Cerebellar cortex (tissue), 1 donor: ENCODE measurements at regions not wholly inside any gene's neighbourhood (a gene's known extent, or its start where the extent isn't known, plus 50 kb on each side); places are given as distances from the start of the nearest gene placed in this dataset.
"Not testable (repeated sequence)": the region's sequence is repeated elsewhere in the genome, so short reads cannot be mapped to it uniquely, and the experiment has no call there.

ENCODE experiments used
- DNase-seq: peaks from one replicate; pipeline ENCODE4 v3.0.0-alpha.2; 2015; ENCODE audit warnings: low spot score

DNA sequence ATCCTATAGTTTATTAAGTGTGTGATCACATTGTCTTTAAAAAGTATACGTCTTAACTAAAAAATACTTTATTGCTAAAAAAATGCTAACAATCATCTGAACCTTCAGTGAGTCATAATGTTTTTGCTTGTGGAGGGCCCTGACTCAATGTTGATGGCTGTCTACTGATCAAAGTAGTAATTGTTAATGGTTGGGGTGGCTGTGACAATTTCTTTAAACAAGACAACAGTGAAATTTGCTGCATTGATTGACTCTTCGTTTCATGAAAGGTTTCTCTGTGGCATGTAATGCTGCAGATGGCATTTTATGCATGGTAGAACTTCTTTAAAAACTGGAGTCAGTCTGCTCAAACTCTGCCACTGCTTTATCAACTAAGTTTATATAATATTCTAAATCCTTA, 101.4 kb upstream of the IL15 start:
- DNase-seq = no peak

DNA sequence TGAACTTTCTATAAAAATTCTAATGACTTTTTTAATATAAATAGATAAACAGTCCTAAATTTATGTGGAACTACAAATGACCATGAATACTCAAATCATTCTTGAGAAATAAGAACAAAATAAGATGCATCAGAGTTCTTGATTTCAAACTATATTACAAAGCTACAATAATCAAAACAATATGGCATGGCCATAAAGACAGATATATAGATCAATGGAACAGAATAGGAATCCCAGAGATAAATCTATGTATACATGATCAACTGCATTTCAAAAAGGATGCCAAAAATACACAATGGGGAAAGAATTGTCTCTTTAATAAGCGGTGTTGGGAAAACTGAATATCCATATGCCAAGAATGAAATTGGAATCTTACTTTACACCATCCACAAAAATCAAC, 98.4 kb upstream of the IL15 start:
- DNase-seq = no peak

DNA sequence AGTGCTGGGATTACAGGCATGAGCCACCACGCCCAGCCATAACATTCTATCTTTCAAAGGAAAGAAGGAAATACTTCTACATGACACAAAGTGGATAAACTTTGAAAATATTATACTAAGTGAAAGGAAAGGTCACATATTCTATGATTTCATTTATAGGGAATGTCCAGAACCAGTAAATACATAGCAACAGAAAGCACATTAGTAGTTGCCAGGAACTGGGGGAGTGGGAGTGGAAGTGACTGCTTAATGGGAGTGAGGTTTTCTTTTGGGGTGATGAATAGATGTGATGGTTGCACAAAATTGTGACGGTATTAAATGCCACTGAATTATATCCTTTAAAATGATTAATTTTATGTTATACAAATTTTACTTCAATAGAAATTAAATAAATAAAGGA, 95.7 kb upstream of the IL15 start:
- DNase-seq = no peak

DNA sequence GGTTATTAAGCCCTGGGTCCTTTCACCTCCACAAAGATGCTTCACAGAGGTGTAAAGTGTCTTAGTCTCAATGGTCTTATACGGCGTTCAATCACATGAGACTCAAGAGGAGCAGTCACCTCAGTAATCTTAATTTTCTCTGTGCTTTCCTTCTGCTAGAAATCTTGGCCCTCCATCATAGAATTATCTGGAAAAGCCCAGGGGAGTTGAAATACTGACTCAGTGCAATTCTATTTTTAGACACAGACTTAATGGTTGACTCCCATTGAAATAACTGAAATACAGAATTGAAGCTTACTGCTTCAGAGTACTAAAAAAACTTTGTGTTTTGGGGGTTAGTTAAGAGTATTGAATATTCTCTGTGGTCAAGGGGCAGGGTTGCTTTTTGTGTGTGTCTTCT, 94.5 kb upstream of the IL15 start:
- DNase-seq = no peak

DNA sequence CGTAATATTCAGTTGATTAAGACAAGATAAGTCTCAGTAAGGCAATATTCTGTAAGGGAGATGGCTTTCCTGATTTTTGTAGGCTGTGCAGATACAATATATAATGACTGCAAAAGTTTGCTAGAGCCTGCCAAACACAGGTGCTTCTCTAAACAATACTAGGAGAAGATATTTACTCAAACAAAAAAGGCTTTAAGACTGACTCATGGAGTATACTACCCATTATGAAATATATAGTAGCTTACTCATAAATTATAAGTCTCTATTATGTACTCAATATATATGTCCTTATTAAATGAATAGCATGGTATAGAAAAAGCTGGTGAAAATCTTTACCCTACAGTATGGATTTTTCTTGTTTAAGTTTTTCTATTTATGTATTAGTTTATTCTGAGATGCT, 93.2 kb upstream of the IL15 start:
- DNase-seq = no peak

DNA sequence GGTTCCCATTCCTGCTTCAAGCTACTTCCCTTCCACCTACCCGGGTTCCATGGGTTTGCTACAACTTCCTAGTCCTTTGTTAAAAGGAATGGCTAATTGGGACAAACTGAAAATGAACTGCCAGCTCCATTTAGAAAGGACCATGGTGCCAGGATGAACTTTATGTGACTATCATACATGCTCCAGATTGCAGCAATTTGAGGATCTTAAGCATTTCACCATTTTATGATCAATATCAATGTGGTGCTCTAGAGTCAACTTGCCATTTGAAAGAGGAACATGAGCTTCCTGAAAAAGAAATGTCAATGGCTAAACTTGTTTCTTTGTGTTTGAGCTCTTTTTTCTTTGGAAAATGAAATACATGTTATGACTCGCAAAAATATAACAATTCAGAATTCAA, 92.7 kb upstream of the IL15 start:
- no peak for DNase-seq

DNA sequence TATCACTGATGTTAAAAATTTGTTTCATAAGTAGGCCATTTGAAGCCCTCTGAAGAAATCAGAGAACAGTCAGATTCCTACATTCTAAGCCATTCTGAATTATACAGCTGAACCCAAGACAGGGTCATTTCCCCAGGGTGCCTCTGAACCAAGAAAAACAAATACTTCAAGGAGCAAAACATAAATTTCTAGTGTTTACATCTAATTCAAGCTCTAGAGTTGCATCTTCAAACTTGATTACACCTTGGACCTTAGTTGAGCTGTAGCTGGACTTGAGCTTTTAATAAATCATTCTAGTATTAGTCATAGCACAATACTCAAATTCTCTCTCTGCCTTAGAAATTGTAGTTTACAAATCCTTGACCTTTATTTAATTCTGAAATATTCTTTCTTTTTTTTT, 87.6 kb upstream of the IL15 start:
- DNase-seq = no peak

DNA sequence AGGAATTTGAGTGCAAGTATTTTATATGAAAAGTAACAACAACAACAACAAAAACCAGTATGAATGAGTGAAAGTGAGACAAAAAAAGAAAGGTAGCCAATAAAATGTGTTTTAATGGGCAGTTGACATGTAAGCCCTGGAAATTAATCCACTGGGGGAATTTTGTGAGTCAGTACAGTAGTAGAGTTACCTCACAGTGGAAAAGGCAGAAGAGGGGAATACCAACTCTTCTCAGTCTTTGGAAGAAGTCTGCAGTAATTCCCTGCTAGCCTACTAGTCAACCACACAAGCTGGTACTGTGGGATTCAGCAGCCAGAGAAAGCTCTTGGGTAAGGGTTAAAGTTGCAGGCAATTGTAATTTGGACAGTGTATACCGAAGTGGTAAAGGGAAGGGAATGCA, 76.3 kb upstream of the IL15 start:
- DNase-seq = no peak

DNA sequence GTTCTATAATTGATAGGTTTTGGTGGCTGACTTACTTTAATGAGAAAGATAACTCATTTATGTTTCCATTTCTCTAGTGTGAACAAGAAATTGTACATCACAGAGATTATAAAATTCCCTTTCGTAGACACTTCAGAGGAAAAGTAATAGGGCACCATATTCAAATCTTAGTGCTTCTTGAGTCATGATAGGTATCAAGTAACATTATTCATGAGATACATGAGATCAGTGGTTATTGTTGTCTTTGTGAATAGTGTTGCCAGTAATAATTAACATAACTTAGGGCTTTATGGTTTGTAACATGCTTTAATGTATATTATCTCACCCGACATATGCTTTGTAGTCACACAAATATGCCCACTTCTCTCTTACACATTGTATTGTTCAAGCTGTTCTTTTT, 73.7 kb upstream of the IL15 start:
- no peak for DNase-seq

DNA sequence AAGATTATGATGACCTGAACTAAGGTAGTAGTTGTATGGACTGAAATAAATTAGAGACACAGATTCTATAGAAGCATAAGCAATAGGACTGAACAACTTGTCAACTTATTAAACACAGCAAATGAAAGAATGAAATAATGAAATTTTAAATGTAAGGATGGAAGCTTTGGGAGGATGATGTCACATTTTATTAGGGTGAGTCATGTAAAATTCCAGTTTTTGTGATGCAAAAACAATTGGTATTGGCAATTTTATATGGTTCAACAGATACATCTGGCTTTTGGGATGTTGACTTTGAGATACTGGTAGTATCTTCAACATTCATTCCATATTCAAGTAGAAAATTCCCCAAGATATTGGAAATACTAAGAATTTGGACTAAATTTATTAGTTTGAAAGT, 72.7 kb upstream of the IL15 start:
- no peak for DNase-seq

DNA sequence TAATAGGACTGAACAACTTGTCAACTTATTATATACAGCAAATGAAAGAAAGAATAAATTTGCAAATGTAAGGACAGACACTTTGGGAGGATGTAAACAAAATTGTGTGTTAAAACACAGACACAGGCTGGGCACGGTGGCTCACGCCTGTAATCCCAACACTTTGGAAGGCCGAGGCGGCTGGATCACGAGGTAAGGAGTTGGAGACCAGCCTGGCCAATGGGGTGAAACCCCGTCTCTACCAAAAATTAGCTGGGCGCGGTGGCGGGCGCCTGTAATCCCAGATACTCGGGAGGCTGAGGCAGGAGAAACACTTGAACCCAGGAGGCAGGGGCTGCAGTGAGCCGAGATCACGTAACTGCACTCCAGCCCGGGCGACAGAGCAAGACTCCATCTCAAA, 71.4 kb upstream of the IL15 start:
- DNase-seq = not testable (repeated sequence)

DNA sequence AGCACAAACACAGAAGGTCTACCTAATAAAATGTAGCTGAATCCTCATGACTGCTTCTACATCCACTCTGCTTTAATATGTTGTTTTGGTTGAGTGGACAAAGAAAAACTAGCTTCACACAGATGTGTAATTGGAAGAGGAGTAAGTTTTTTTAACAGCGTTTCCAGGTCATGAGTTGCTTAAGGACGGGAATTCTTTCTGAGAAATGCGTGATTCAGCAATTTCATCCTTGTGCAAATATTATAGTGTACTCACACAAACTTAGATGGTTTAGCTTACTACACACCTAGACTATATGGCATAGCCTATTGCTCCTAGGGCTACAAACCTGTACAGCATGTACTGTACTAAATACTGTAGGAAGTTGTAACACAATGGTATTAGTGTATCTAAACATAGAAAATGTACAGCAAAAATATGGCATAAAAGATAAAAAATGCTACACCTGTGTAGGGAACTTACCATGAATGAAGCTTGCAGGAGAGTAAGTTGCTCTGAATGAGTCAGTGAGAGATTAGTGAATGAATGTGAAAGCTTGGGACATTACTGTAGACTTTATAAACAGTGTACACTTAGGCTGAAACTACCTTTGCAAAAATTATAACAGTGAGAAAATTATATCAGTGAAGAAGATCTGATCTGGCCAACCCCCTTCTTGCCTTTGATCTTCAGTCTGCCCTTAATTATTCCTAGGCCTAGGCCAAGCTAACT, 70.8 kb upstream of the IL15 start:
- DNase-seq = no peak

DNA sequence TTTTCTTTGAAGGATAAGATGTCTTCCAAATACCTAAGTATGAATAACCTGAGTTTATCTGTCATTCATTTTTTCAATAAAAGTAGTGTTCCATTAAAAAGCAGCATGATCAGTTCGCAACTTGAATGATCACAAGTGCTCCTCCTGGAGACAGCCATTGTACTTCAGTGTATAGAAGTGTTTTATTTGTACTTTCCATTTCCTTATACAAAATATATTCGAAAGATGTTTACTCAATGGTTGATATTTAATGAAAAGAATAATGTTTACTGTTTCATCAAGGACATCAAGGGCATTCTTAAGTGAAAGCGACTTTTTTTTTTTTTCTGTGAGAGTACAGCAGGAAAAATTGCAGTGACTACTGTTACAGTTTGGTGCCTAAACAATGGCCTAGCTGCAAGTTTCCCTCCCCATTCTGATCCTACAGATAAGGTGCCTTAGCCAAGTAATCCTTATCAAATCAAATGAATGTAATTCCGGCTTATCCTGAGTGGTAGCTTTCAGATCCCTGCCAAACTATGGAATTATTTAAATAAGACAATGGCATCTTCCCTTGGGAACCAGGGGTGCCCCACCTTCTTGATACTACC, 69.0 kb upstream of the IL15 start:
- DNase-seq = no peak

DNA sequence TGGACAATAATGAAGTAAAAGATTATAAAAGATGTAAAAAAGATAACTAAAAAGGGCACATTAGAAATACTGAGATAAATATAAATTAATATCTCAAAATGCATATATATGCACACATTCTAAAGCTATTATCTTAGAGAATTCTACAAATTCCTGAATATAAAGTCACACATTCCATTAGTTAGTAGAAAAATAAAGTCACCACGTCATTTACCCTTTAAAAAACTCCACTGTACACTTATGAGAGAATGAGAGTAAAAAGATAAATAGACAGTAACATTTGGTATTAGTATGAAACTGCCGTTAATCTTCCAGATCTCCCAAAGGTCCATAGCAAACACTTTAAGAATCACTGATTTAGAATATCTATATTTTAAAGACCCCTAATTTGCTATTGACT, 67.2 kb upstream of the IL15 start:
- no peak for DNase-seq

DNA sequence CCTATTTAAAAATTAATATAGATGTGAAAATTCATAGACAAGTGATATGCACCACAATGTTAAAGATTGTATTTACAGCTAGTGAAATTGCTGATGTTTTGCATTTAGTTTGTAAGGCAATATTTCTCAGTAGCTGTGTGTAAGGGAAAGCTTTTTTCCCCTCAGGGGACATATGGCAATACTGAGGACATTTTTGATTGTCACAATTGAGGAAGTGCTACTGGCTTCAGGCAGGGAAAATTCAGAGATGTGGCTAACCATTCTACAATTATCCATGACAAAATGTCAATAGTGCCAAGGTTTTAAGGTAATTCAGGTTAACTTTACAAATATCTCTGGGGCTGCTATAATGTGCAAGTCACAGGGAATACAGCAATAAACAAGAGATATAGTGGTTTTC, 66.1 kb upstream of the IL15 start:
- DNase-seq = no peak

DNA sequence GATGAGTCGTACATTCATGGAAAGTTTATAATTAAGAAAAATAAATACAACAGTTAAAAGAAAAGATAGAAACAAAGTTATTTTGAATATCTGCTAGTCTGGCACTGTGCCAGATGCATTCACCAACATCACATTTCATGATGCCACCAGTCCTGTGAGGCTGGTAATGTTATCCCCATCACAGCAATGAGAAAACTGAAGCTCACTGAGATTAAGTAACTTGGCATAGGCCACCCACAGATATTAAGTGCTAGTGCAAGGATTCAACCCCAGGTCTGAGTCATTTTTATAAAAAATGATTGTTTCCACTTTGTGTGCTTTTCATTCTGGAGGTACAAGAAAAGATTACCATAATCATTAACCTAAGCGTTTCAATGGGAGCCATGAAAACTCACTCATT, 65.0 kb upstream of the IL15 start:
- DNase-seq = no peak

DNA sequence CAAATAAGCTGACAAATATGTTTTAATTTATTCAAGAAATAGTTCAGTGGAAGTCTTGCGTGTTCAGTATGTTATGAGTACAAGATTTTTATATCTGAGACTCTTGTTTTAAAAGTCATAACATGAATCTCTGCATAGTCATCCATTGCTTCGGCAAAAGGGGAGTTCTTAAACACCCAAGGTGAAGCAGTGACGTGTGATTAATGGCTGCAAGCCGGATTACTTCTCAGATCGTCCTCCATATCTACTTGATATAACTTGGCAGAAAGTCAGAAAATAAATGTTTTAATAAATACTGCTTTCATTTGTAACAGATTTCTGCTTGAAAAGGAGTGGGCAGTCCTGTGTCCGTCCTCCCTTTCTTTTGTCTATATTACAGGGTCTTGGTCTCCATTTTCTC, 64.6 kb upstream of the IL15 start:
- DNase-seq = no peak

DNA sequence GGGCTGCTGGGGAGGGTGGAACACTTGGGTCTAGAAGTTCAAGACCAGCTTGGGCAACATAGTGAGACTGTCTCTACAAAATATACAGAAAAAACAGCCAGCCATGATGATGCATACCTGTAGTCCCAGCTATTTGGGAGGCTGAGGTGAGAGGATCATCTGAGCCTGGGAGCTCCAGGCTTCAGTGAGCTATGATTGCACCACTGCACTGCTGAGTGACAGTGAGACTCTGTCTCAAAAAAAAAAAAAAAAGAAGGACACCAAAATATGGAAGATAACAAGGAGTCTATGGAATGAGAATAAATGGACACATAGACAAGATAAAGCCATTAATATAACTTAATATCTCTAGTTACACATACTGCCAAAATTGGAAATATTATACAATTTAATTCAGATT, 62.7 kb upstream of the IL15 start:
- no peak for DNase-seq

DNA sequence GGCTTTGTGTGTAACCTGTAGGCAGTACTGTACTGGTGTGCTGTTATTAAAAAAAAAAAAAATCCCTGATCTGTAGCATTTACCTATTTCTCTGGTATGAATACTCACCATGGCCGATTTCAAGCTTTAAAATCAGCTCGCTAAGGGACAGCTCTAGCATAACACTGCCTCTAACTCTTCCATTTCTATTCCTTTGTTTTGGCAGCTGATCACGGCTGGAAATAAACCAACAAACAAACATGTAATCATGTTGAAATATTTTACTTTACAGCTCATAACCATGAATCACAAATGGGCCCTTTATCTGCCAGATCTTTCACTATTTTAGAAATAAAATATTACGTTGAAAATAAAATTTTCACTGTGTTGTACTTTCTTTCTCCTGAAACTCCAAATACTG, 60.5 kb upstream of the IL15 start:
- no peak for DNase-seq

DNA sequence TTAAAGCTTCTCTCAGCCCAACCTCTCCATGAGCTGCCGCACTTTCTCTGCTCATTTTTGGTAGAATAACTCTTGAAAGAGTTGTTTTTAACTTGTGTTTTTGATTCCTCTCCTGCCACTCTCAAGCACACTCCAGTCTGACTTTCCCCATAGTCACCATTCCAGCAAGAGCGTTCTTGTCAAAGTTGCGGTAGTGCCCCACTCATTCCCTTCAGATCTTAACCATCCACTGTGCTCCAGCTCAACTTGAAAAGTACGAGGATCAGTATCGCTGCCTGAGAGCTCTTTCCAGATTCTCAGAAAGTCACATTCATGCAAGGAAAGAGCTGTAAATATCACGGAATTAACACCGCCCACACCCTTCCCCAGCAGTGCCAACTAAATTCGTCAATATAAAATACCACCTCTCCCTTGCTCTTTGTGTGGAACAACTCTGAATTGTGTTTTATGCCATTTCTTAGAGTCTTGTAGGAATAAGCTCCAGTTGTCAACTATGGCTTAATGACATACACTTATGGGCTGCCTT, 59.7 kb upstream of the IL15 start:
- no peak for DNase-seq

DNA sequence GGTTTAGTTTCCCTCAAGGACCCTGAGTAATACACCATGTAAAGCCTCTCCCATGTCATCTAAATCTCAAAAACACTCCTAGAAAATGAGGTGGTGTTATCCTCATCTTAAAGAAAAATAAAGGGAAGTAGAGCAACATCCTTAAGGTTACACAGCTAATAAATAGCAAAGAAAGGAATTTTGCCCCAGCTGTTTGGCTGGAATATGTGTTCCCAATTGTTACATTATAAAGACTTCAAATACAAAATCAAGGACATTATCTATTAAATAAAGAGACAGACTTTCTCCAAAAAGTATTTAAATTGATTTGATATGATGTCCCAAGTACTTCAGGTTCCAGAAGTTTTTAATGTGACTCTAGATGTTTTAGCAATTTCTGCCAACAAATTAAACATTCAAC, 57.9 kb upstream of the IL15 start:
- DNase-seq = no peak

DNA sequence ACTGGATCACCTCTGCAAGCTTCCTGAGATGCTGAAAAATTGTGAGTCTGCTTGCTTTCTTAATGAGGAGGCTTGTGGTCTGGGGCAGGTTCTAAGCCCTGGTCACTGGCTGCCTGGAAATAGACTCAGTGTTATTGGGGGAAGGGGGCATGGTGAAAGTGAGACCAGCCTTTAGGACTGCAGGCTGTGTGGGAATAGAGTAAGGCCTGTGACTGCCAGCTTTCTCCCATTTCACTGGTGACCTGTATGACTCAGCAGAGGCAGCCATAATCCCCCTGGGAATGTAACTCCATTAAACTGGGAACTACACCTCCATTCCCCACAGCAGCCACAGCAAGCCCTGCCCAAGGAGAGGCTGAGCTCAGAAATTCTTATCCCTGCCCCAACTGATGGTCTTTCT, 55.9 kb upstream of the IL15 start:
- no peak for DNase-seq
